WTC11 (cell line): ENCODE measurements at regions not wholly inside any gene's neighbourhood (a gene's known extent, or its start where the extent isn't known, plus 50 kb on each side); places are given as distances from the start of the nearest gene placed in this dataset.
"Not testable (repeated sequence)": the region's sequence is repeated elsewhere in the genome, so short reads cannot be mapped to it uniquely, and the experiment has no call there.

Experiments
- NFE2L1 ChIP-seq: sonication (generic); formaldehyde crosslinking; IDR thresholded peaks from 2 replicates; pipeline ENCODE4 v1.8.1; 2023; ENCODE audit warnings: missing genetic modification reagents
- PRRX2 ChIP-seq: fragments of 250-450 bp; sonication (Bioruptor Pico); IDR thresholded peaks from 2 replicates; pipeline ENCODE4 v1.8.0; 2021; ENCODE audit warnings: mild to moderate bottlenecking
- RELA ChIP-seq: sonication (generic); formaldehyde crosslinking; IDR thresholded peaks from 2 replicates; pipeline ENCODE4 v1.8.1; 2022; ENCODE audit warnings: missing genetic modification reagents, mild to moderate bottlenecking, borderline replicate concordance
- ZNF121 ChIP-seq: sonication (generic); formaldehyde crosslinking; IDR thresholded peaks from 2 replicates; pipeline ENCODE4 v1.8.0; 2023; ENCODE audit warnings: missing genetic modification reagents
- ZNF263 ChIP-seq: sonication (generic); formaldehyde crosslinking; IDR thresholded peaks from 2 replicates; pipeline ENCODE4 v1.8.1; 2022; ENCODE audit warnings: low read depth, mild to moderate bottlenecking, moderate library complexity, missing genetic modification reagents
- TF ChIP-seq, protein P1 (sequence below): sonication (generic); formaldehyde crosslinking; IDR thresholded peaks from 2 replicates; pipeline ENCODE4 v1.8.1; 2022; ENCODE audit warnings: low read depth, missing genetic modification reagents, borderline replicate concordance
- TF ChIP-seq, protein P2 (sequence below): fragments of 200-600 bp; IDR thresholded peaks from 2 replicates; pipeline ENCODE4 v1.8.0; 2022; ENCODE audit warnings: antibody characterized with exemption
- TF ChIP-seq, protein P3 (sequence below): sonication (generic); formaldehyde crosslinking; IDR thresholded peaks from 2 replicates; pipeline ENCODE4 v1.8.1; 2022; ENCODE audit warnings: low read depth, mild to moderate bottlenecking, moderate library complexity, missing genetic modification reagents, borderline replicate concordance
- TF ChIP-seq, protein P4 (sequence below): sonication (generic); formaldehyde crosslinking; conservative IDR thresholded peaks from 2 replicates; pipeline ENCODE4 v1.8.1; 2023; ENCODE audit warnings: mild to moderate bottlenecking, low read depth, missing genetic modification reagents, moderate library complexity
- TF ChIP-seq, protein P5 (sequence below): sonication (generic); formaldehyde crosslinking; IDR thresholded peaks from 2 replicates; pipeline ENCODE4 v1.8.1; 2023; ENCODE audit warnings: mild to moderate bottlenecking, missing genetic modification reagents

DNA sequence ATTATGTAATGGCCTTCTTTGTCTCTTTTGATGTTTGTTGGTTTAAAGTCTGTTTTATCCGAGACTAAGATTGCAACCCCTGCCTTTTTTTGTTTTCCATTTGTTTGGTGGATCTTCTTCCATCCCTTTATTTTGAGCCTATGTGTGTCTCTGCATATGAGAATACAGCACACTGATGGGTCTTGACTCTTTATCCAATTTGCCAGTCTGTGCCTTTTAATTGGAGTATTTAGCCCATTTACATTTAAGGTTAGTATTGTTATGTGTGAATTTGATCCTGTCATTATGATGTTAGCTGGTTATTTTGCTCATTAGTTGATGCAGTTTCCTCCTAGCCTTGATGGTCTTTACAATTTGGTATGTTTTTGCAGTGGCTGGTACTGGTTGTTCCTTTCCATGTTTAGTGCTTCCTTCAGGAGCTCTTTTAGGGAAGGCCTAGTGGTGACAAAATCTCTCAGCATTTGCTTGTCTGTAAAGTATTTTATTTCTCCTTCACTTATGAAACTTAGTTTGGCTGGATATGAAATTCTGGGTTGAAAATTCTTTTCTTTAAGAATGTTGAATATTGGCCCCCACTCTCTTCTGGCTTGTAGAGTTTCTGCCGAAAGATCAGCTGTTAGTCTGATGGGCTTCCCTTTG is 95.3 kb upstream of the ATF7IP2 start:
- TF ChIP-seq, protein P1, sequence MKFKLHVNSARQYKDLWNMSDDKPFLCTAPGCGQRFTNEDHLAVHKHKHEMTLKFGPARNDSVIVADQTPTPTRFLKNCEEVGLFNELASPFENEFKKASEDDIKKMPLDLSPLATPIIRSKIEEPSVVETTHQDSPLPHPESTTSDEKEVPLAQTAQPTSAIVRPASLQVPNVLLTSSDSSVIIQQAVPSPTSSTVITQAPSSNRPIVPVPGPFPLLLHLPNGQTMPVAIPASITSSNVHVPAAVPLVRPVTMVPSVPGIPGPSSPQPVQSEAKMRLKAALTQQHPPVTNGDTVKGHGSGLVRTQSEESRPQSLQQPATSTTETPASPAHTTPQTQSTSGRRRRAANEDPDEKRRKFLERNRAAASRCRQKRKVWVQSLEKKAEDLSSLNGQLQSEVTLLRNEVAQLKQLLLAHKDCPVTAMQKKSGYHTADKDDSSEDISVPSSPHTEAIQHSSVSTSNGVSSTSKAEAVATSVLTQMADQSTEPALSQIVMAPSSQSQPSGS (CRISPR knock-in tag) = not testable (repeated sequence)
- TF ChIP-seq, protein P2, sequence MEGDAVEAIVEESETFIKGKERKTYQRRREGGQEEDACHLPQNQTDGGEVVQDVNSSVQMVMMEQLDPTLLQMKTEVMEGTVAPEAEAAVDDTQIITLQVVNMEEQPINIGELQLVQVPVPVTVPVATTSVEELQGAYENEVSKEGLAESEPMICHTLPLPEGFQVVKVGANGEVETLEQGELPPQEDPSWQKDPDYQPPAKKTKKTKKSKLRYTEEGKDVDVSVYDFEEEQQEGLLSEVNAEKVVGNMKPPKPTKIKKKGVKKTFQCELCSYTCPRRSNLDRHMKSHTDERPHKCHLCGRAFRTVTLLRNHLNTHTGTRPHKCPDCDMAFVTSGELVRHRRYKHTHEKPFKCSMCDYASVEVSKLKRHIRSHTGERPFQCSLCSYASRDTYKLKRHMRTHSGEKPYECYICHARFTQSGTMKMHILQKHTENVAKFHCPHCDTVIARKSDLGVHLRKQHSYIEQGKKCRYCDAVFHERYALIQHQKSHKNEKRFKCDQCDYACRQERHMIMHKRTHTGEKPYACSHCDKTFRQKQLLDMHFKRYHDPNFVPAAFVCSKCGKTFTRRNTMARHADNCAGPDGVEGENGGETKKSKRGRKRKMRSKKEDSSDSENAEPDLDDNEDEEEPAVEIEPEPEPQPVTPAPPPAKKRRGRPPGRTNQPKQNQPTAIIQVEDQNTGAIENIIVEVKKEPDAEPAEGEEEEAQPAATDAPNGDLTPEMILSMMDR = not testable (repeated sequence)
- TF ChIP-seq ZNF121; NFE2L1; ZNF263; PRRX2 (CRISPR knock-in tag); RELA: not testable (repeated sequence)
- TF ChIP-seq, protein P3, sequence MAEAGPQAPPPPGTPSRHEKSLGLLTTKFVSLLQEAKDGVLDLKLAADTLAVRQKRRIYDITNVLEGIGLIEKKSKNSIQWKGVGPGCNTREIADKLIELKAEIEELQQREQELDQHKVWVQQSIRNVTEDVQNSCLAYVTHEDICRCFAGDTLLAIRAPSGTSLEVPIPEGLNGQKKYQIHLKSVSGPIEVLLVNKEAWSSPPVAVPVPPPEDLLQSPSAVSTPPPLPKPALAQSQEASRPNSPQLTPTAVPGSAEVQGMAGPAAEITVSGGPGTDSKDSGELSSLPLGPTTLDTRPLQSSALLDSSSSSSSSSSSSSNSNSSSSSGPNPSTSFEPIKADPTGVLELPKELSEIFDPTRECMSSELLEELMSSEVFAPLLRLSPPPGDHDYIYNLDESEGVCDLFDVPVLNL (CRISPR knock-in tag) = not testable (repeated sequence)
- TF ChIP-seq, protein P4, sequence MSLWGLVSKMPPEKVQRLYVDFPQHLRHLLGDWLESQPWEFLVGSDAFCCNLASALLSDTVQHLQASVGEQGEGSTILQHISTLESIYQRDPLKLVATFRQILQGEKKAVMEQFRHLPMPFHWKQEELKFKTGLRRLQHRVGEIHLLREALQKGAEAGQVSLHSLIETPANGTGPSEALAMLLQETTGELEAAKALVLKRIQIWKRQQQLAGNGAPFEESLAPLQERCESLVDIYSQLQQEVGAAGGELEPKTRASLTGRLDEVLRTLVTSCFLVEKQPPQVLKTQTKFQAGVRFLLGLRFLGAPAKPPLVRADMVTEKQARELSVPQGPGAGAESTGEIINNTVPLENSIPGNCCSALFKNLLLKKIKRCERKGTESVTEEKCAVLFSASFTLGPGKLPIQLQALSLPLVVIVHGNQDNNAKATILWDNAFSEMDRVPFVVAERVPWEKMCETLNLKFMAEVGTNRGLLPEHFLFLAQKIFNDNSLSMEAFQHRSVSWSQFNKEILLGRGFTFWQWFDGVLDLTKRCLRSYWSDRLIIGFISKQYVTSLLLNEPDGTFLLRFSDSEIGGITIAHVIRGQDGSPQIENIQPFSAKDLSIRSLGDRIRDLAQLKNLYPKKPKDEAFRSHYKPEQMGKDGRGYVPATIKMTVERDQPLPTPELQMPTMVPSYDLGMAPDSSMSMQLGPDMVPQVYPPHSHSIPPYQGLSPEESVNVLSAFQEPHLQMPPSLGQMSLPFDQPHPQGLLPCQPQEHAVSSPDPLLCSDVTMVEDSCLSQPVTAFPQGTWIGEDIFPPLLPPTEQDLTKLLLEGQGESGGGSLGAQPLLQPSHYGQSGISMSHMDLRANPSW = not testable (repeated sequence)
- TF ChIP-seq, protein P5, sequence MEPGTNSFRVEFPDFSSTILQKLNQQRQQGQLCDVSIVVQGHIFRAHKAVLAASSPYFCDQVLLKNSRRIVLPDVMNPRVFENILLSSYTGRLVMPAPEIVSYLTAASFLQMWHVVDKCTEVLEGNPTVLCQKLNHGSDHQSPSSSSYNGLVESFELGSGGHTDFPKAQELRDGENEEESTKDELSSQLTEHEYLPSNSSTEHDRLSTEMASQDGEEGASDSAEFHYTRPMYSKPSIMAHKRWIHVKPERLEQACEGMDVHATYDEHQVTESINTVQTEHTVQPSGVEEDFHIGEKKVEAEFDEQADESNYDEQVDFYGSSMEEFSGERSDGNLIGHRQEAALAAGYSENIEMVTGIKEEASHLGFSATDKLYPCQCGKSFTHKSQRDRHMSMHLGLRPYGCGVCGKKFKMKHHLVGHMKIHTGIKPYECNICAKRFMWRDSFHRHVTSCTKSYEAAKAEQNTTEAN (CRISPR knock-in tag) = not testable (repeated sequence)
